ENCODE measurements at regions not wholly inside any gene's neighbourhood (a gene's known extent, or its start where the extent isn't known, plus 50 kb on each side); places are given as distances from the start of the nearest gene placed in this dataset.

- H3K27ac ChIP-seq: no peak overlapping the region
- DNase-seq: no peak
- H3K4me1 ChIP-seq: no peaks in the 10 kb centered on the region
- TF ChIP-seq, protein P1, sequence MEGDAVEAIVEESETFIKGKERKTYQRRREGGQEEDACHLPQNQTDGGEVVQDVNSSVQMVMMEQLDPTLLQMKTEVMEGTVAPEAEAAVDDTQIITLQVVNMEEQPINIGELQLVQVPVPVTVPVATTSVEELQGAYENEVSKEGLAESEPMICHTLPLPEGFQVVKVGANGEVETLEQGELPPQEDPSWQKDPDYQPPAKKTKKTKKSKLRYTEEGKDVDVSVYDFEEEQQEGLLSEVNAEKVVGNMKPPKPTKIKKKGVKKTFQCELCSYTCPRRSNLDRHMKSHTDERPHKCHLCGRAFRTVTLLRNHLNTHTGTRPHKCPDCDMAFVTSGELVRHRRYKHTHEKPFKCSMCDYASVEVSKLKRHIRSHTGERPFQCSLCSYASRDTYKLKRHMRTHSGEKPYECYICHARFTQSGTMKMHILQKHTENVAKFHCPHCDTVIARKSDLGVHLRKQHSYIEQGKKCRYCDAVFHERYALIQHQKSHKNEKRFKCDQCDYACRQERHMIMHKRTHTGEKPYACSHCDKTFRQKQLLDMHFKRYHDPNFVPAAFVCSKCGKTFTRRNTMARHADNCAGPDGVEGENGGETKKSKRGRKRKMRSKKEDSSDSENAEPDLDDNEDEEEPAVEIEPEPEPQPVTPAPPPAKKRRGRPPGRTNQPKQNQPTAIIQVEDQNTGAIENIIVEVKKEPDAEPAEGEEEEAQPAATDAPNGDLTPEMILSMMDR (IDR thresholded peaks at IDR 0.05): no peak
- TF ChIP-seq POLR2A (IDR thresholded peaks at IDR 0.05): no peak
- H3K9me3 ChIP-seq: no peaks in the 10 kb centered on the region
- intact Hi-C loops (cut with DNase I): no loop called here
- no peaks in the 10 kb centered on the region for H3K27me3 ChIP-seq
- no peak overlapping the region for H3K4me3 ChIP-seq (replicated peaks in 1 of 3)
- no peaks in the 10 kb centered on the region for H3K36me3 ChIP-seq
Measured at GRCh38 chr4:129926936-129927335, 831.0 kb downstream of the C4orf33 start.

- Histone ChIP-seq H3K36me3 (no peaks in the 10 kb centered on the region), H3K27me3 (no peaks in the 10 kb centered on the region), H3K9me3 (no peaks in the 10 kb centered on the region), H3K4me3 (replicated peaks in 1 of 3) (no peak overlapping the region), H3K27ac (no peak overlapping the region), H3K4me1 (no peaks in the 10 kb centered on the region)
- TF ChIP-seq, protein P1 (IDR thresholded peaks at IDR 0.05): no peak
- TF ChIP-seq POLR2A (IDR thresholded peaks at IDR 0.05): no peak
- intact Hi-C loops (cut with DNase I): no loop called here
- DNase-seq: no peak
- 71 to 77% methylated on average over 1 of the region's 1 CpG for WGBS, 2 donors
Measured at GRCh38 chr4:129929052-129929451, 833.1 kb downstream of the C4orf33 start.

- no peaks in the 10 kb centered on the region for H3K27me3 ChIP-seq
- intact Hi-C loops (cut with DNase I): no loop called here
- no peak for DNase-seq
- no peaks in the 10 kb centered on the region for H3K9me3 ChIP-seq
- H3K4me3 ChIP-seq (replicated peaks in 1 of 3): peak overlapping the region in 1 of 3 donors; percentile 1
- no peak overlapping the region for H3K27ac ChIP-seq
- 86 to 94% methylated on average over 7 of the region's 7 CpGs for WGBS, 2 donors
- no peak for TF ChIP-seq POLR2A (IDR thresholded peaks at IDR 0.05)
- TF ChIP-seq, protein P1 (IDR thresholded peaks at IDR 0.05): no peak
- no peaks in the 10 kb centered on the region for H3K36me3 ChIP-seq
- no peaks in the 10 kb centered on the region for H3K4me1 ChIP-seq
Measured at GRCh38 chr4:129929984-129930383, 834.0 kb downstream of the C4orf33 start.

DNA sequence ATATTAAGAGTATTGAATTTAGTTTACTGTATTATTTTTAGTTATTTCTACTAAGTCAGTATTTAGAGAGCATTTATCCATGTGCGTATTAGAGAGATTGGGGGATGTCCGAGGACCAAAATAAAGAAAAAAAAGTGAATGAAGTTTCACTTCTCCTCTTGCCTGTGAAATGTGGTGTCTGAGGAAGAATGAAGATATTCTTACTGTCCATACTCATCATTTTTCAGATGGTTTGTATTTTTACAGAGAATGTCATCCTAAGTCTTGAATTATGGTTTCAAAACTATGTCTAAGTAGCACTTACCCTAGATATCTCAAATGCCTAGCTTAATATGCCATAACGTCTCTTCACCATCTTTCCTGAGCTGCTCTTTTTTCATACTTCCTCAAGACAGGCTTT, 854.3 kb downstream of the C4orf33 start:
- H3K4me3 ChIP-seq (replicated peaks in 1 of 3): no peak overlapping the region
- H3K27me3 ChIP-seq: no peaks in the 10 kb centered on the region
- no peaks in the 10 kb centered on the region for H3K4me1 ChIP-seq
- no peaks in the 10 kb centered on the region for H3K9me3 ChIP-seq
- intact Hi-C loops (cut with DNase I): no loop called here
- H3K27ac ChIP-seq: no peak overlapping the region
- TF ChIP-seq, protein P1 (IDR thresholded peaks at IDR 0.05): no peak
- TF ChIP-seq POLR2A (IDR thresholded peaks at IDR 0.05): no peak
- no peaks in the 10 kb centered on the region for H3K36me3 ChIP-seq
- WGBS, 2 donors: 87% methylated on average over 3 of the region's 3 CpGs
- no peak for DNase-seq

DNA sequence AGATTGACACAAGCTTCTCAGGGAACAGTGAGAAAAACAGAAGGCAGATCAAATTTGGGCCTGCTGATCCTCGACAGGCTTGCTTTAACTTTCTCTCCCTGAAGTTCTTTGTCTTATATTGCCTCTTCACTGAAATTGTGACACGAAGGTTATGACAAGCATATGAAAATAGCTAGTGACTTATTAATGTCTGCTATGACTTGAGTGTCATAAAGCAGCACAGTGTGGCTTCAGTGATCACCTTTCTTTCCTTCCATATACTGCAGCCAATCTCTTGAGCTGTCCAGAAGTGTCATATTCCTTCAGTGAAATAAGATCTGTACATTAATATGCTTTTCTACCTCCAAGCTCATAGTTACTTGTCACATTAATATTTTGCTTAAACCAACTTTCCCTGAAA, 870.2 kb downstream of the C4orf33 start:
- WGBS, 2 donors: 82 to 85% methylated on average over 2 of the region's 2 CpGs
- no peak overlapping the region for H3K4me3 ChIP-seq (replicated peaks in 1 of 3)
- no peak for TF ChIP-seq POLR2A (IDR thresholded peaks at IDR 0.05)
- TF ChIP-seq, protein P1 (IDR thresholded peaks at IDR 0.05): no peak
- H3K9me3 ChIP-seq: no peaks in the 10 kb centered on the region
- intact Hi-C loops (cut with DNase I): no loop called here
- no peak overlapping the region for H3K27ac ChIP-seq
- no peak for DNase-seq
- no peaks in the 10 kb centered on the region for H3K4me1 ChIP-seq
- H3K27me3 ChIP-seq: no peaks in the 10 kb centered on the region
- no peaks in the 10 kb centered on the region for H3K36me3 ChIP-seq
